Keratinocyte (primary cell): ENCODE measurements at regions not wholly inside any gene's neighbourhood (a gene's known extent, or its start where the extent isn't known, plus 50 kb on each side); places are given as distances from the start of the nearest gene placed in this dataset.

Source experiments
- DNase-seq: peaks from one replicate; pipeline ENCODE4 v3.0.0-alpha.2; 2011; ENCODE audit warnings: low read depth, missing footprints, low spot score
- FAIRE-seq: peaks from 2 replicates; lab custom pipeline; 2011; peaks lifted over from hg19 to GRCh38; lab: Jason Lieb, UNC
- H2AFZ ChIP-seq: 2 replicates; pipeline ENCODE4 v1.6.0; 2012; ENCODE audit warnings: low read length, control low read depth, inconsistent platforms; ENCODE audit not compliant: control insufficient read depth
- H3K27ac ChIP-seq: 2 replicates; pipeline ENCODE4 v1.5.1; 2011; ENCODE audit warnings: low read length; ENCODE audit not compliant: control insufficient read depth, insufficient read depth
- H3K27me3 ChIP-seq: 3 replicates; pipeline ENCODE4 v1.6.0; 2011; ENCODE audit warnings: low read length; ENCODE audit not compliant: control insufficient read depth, insufficient read depth; ENCODE audit errors: extremely low read depth
- H3K36me3 ChIP-seq, 2 experiments: 2 replicates in 1 of 2; 3 replicates in 1 of 2; pipeline ENCODE4 v1.5.1; 2011; ENCODE audit warnings: low read length in 2 of 2, mild to moderate bottlenecking in 1 of 2; ENCODE audit not compliant: control insufficient read depth in 2 of 2, insufficient read depth in 2 of 2; ENCODE audit errors: extremely low read depth in 1 of 2
- H3K4me1 ChIP-seq: 3 replicates; pipeline ENCODE4 v1.5.1; 2011; ENCODE audit warnings: low read length; ENCODE audit not compliant: control insufficient read depth, insufficient read depth; ENCODE audit errors: extremely low read depth
- H3K4me2 ChIP-seq: 3 replicates; pipeline ENCODE4 v1.6.0; 2011; ENCODE audit warnings: low read depth, low read length; ENCODE audit not compliant: control insufficient read depth, insufficient read depth; ENCODE audit errors: extremely low read depth
- H3K4me3 ChIP-seq, 3 experiments: fragments of 200-600 bp in 1 of 3; sonication (generic) in 1 of 3; 2 replicates in 2 of 3; 3 replicates in 1 of 3; pipeline ENCODE4 v1.5.1; 2011 to 2016; ENCODE audit warnings: low read length in 3 of 3, mild to moderate bottlenecking in 3 of 3, control low read depth in 2 of 3, inconsistent platforms in 1 of 3, low read depth in 1 of 3, mixed read lengths in 1 of 3, mixed run types in 1 of 3, moderate library complexity in 1 of 3; ENCODE audit not compliant: control insufficient read depth in 2 of 3, insufficient read depth in 2 of 3; ENCODE audit errors: extremely low read depth in 1 of 3
- H3K79me2 ChIP-seq: 2 replicates; pipeline ENCODE4 v1.6.0; 2012; ENCODE audit warnings: low read length; ENCODE audit not compliant: control insufficient read depth, insufficient read depth
- H3K9ac ChIP-seq: 3 replicates; pipeline ENCODE4 v1.6.0; 2011; ENCODE audit warnings: low read length; ENCODE audit not compliant: control insufficient read depth, insufficient read depth; ENCODE audit errors: extremely low read depth
- H3K9me1 ChIP-seq: 3 replicates; pipeline ENCODE4 v1.6.0; 2011; ENCODE audit warnings: low read length; ENCODE audit not compliant: control insufficient read depth, insufficient read depth; ENCODE audit errors: extremely low read depth
- H3K9me3 ChIP-seq: 2 replicates; pipeline ENCODE4 v1.5.1; 2012; ENCODE audit warnings: low read depth, low read length; ENCODE audit not compliant: control insufficient read depth
- H4K20me1 ChIP-seq: 3 replicates; pipeline ENCODE4 v1.6.0; 2011; ENCODE audit warnings: low read length; ENCODE audit not compliant: control insufficient read depth, insufficient read depth; ENCODE audit errors: extremely low read depth
- EZH2 ChIP-seq: IDR thresholded peaks from one replicate; pipeline ENCODE4 v1.6.1; 2012; ENCODE audit warnings: inconsistent platforms, mild to moderate bottlenecking, low read length, moderate library complexity
- dilution Hi-C: fragments of 300-500 bp; cut with MboI; formaldehyde crosslinking; loops from one replicate; pipeline ENCODE4 v1.7.0; 2020; ENCODE audit warnings: low sequenced_read_pairs; ENCODE audit not compliant: extremely low pct_ligation_motif_present
- TF ChIP-seq, protein P1 (sequence below), 3 experiments: IDR thresholded peaks in 1 of 3; conservative IDR thresholded peaks in 1 of 3; optimal IDR thresholded peaks in 1 of 3; 2 replicates in 2 of 3; 3 replicates in 1 of 3; pipeline versions ENCODE3 to v1.5.1; 2011; ENCODE audit warnings: low read length in 3 of 3, mild to moderate bottlenecking in 3 of 3, moderate library complexity in 2 of 3, control low read depth in 1 of 3, inconsistent platforms in 1 of 3; ENCODE audit not compliant: insufficient read depth in 2 of 3; ENCODE audit errors: extremely low read depth in 1 of 3

DNA sequence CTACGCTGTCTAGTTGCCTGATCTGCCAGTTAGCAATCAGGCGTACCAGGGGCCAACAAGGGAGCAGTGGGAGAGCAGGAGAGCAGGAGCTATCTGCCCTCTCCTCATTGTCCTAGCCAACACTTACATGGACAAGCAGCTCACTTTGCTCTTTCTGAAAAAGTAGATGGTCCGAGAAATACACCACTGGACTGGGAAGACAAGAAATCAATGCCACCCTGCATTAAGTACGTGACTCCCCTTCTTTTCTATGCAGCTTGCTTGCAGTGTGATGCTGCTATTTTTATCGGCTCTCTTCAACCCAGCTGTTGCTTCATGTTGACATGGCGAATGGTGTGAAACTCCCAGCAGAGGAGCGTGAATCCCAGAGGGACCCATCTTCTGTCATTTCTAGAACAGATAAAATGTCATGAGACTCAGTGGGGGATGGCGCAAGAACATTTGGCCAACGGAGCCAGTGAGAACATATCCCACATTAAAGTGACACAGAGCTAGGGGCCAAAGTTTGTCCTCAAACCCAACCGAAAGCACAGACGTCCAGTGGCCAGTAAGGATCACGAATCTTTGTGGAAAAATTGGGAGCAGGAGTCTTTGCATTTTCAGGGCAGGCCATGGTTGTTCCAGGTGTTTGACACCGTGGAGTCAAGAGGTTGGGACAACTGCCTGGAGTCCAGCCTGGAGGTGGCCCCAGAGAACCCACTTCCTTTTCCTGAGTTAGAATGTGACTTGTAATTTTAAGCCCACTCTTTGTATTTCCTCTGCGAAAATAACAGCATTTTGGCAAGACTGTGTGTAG lies 53.7 kb upstream of the MEF2A start:
- H3K4me2 ChIP-seq: no peak overlapping the region
- H3K4me3 ChIP-seq: no peak overlapping the region
- H3K27me3 ChIP-seq: peaks cover 2% of the 10 kb centered on the region
- no peaks in the 10 kb centered on the region for H3K9me1 ChIP-seq
- no peaks in the 10 kb centered on the region for H3K9me3 ChIP-seq
- dilution Hi-C loops: no loop called here
- H3K36me3 ChIP-seq: no peaks in the 10 kb centered on the region
- H3K4me1 ChIP-seq: peaks cover 16% of the 10 kb centered on the region
- no peaks in the 10 kb centered on the region for H4K20me1 ChIP-seq
- H2AFZ ChIP-seq: no peak overlapping the region
- FAIRE-seq (no peak), DNase-seq (no peak)
- no peaks in the 10 kb centered on the region for H3K79me2 ChIP-seq
- H3K9ac ChIP-seq: no peak overlapping the region
- TF ChIP-seq, protein P1, sequence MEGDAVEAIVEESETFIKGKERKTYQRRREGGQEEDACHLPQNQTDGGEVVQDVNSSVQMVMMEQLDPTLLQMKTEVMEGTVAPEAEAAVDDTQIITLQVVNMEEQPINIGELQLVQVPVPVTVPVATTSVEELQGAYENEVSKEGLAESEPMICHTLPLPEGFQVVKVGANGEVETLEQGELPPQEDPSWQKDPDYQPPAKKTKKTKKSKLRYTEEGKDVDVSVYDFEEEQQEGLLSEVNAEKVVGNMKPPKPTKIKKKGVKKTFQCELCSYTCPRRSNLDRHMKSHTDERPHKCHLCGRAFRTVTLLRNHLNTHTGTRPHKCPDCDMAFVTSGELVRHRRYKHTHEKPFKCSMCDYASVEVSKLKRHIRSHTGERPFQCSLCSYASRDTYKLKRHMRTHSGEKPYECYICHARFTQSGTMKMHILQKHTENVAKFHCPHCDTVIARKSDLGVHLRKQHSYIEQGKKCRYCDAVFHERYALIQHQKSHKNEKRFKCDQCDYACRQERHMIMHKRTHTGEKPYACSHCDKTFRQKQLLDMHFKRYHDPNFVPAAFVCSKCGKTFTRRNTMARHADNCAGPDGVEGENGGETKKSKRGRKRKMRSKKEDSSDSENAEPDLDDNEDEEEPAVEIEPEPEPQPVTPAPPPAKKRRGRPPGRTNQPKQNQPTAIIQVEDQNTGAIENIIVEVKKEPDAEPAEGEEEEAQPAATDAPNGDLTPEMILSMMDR (optimal IDR thresholded peaks at IDR 0.05 in 1 of 3, IDR thresholded peaks at IDR 0.05 in 1 of 3, conservative IDR thresholded peaks at IDR 0.05 in 1 of 3; ENCODE audit: extremely low read depth in 1 of 3, insufficient read depth in 2 of 3, low read length in 3 of 3): no peak
- TF ChIP-seq EZH2: no peak
- H3K27ac ChIP-seq: no peak overlapping the region

DNA sequence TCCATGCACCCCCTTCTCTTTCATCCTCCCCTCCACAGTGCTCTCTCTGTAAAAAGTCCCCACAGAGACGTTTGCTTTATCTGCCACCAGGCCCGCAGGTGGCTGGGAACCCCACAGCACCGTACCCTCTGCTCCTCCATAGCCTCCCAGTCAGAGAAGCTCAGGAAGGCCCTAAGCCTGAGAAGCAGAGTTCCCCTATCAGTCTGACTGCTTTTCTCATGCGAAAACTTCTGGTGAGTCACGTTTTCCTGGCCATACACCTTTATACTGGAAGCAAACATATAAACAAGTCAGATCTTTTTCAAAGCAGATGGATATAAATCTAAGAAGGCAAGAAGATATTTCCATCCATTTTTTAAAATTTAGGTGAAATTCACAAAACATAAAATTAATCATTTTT lies 51.5 kb upstream of the MEF2A start:
- peaks cover 2% of the 10 kb centered on the region for H3K27me3 ChIP-seq
- H3K4me2 ChIP-seq: no peak overlapping the region
- H3K36me3 ChIP-seq: no peaks in the 10 kb centered on the region
- dilution Hi-C loops: no loop called here
- TF ChIP-seq, protein P1 (optimal IDR thresholded peaks at IDR 0.05 in 1 of 3, IDR thresholded peaks at IDR 0.05 in 1 of 3, conservative IDR thresholded peaks at IDR 0.05 in 1 of 3; ENCODE audit: extremely low read depth in 1 of 3, insufficient read depth in 2 of 3, low read length in 3 of 3): no peak
- no peak for TF ChIP-seq EZH2
- H4K20me1 ChIP-seq: no peaks in the 10 kb centered on the region
- no peak overlapping the region for H3K4me3 ChIP-seq
- H3K9me1 ChIP-seq: no peaks in the 10 kb centered on the region
- FAIRE-seq: no peak
- H3K79me2 ChIP-seq: no peaks in the 10 kb centered on the region
- no peak overlapping the region for H3K9ac ChIP-seq
- H3K9me3 ChIP-seq: no peaks in the 10 kb centered on the region
- H2AFZ ChIP-seq: no peak overlapping the region
- no peak overlapping the region for H3K27ac ChIP-seq
- DNase-seq: no peak
- H3K4me1 ChIP-seq: no peaks in the 10 kb centered on the region
